Suppressor macrophage treated with lipopolysaccharide for 1 hour (primary cell): ENCODE measurements at regions not wholly inside any gene's neighbourhood (a gene's known extent, or its start where the extent isn't known, plus 50 kb on each side); places are given as distances from the start of the nearest gene placed in this dataset.

ENCODE experiments used
- DNase-seq, 3 donors: peaks; one replicate each; pipeline ENCODE4 v3.0.0-alpha.2; 2020 to 2022

GRCh38 chr4:132910229-132910748 is 238.8 kb upstream of the PCDH10 start:
- DNase-seq = no peak

- DNase-seq = no peak
These were observed 231.0 kb upstream of the PCDH10 start for GRCh38 chr4:132918096-132918495.

GRCh38 chr4:132923516-132923915 is 225.6 kb upstream of the PCDH10 start:
- DNase-seq = no peak

DNA sequence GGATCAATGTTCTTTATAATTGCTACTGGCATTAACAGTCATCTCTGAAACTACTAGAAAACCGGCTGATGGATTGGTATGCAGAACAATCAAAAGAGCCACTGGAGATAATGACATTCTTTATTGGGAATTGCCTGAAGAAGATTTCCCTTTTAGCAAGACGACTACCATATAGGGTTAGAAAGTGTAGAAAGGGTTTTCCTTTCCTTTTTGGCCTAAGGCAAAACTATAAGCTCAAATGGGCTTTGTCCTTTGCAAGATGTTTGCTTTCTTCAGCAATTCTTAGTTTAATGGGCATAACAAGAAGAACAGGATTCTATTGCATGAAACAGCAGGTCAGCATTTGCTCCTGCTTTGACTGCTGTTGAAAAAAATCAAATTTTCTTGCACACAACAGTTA is 214.2 kb upstream of the PCDH10 start:
- DNase-seq = no peak

GRCh38 chr4:132955146-132955545 is 193.9 kb upstream of the PCDH10 start:
- DNase-seq = no peak

DNA sequence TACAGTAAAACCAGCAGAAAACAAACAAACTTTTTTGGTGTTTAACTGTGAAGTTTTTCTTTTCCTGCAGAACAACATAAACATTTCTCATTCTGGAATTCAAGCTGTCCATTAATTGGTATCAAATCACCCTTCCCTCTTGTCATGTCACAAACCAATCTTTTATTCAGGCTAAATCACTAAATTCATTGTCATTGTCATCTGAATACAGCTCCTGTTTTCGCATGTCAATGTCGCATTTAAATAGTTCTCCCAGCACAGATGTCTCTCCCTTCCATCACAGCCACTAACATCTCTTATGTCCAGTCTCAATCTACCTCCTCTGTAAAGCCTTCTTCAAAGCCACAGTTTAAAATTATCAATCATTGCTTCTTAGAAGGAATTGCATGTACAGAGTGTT is 192.1 kb upstream of the PCDH10 start:
- no peak for DNase-seq

DNA sequence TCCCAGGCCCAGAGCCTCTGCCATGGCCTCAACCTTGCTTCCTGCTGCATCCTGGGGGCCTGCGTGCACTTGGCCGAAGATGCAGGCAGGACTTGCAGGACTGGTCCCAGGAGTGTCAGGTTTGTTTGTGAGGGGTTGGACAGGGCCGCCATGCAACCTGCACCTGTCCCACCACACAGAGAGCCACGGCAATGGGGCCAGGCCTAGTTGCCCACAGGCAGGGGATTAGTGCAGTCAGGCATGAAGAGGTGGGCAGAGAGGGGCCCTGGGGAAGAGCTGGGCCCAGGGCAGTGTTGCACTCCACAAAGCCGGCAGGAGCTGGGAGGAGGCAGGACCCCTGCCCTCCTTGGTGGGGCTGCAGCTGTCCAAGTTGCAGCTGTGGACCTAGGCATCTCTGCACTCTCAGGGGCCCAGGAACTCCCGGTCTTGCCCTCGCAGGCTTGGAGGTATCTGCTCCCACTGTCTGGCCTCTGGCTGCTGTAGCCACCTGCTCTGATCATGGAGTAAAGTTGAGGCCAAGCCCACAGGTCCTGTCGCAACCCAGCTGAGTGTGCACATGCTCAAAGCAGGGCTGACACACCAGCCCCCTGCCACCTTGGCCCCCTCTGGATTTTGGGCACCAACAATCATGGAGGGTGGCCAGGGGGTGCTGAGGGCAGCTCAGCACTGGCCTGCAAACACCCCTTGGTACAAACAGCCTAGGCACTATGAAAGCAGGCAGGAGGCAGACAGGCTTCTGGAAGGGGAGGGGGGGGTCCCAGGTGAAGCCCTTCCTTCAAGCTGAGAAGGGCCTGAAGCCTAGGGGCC is 190.4 kb upstream of the PCDH10 start:
- DNase-seq = no peak

DNA sequence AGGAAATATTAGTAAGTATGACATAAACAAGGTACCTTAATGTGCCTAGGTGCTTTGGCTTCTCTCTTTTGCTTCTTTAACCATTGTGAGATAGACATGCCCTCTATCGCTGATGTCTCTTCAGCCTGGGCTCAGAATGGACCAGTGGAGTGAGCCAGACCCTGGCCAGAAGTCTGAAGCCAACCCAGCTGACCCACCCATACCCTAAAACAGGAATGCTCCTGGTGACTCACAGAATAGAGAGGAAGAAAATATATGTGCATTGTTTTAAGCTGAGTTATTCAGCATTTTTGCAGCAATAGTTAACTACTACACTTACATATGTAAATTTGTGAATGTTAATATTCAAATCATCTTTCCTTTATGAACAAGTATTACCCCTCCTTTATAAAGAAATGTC is 167.5 kb upstream of the PCDH10 start:
- no peak for DNase-seq

DNA sequence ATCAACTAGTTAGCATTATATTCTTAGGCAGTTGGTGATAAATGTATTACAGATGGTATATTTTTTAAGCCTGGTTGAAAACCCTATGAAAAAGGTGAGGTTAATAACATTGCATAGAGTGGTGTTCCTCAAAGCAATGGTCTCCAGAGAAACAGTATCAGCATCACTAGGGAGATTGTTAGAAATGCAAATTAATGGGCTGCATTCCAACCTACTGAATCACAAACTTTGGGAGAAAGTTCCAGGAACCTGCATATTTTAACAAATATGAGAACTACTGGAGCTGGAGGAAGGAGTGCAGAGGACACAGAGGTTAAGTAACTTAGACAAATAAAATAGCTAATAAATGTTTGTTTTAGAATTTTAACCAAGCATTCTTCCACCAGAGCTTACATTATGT is 166.9 kb upstream of the PCDH10 start:
- DNase-seq = no peak

GRCh38 chr4:132991111-132991510 is 158.0 kb upstream of the PCDH10 start:
- no peak for DNase-seq

DNA sequence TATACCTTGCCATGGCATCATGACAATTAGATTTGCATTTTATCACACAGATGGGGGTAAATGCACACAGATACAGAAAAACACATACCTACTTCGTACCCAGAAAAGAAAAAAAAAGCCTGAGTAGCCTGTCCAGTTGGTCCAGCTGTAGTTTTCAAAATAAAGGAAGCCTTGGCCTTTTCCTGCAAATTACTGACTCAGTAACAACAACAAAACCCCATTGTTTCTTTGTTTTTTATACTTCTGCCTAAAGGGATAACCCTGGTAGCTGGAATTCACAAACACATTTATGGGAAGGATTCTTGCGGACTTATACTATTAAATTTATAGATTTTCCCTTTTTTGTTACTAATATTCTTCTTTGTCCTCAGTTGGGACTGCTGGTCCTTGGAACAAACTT is 156.4 kb upstream of the PCDH10 start:
- DNase-seq = no peak

GRCh38 chr4:132998585-132999230 is 150.4 kb upstream of the PCDH10 start:
- no peak for DNase-seq

DNA sequence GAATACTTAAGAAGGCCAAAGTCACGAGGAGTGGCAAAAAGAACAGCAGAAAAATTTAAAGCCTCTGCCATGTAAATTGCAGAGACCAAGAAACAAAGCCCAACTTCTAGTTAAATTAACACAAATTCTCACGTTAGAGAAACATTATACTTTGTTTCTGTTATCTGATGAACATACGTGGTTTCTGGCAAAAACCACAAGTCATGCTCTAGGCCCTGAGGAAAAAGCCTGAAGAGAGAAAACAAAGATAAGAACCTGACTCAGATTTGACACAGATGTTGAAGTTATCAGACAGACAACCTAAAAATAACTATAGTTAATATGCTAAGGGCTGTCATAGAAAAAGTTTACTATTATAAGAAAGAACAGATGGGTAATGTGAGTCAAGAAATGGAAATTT is 149.1 kb upstream of the PCDH10 start:
- no peak for DNase-seq

GRCh38 chr4:133003169-133003568 is 145.9 kb upstream of the PCDH10 start:
- no peak for DNase-seq

DNA sequence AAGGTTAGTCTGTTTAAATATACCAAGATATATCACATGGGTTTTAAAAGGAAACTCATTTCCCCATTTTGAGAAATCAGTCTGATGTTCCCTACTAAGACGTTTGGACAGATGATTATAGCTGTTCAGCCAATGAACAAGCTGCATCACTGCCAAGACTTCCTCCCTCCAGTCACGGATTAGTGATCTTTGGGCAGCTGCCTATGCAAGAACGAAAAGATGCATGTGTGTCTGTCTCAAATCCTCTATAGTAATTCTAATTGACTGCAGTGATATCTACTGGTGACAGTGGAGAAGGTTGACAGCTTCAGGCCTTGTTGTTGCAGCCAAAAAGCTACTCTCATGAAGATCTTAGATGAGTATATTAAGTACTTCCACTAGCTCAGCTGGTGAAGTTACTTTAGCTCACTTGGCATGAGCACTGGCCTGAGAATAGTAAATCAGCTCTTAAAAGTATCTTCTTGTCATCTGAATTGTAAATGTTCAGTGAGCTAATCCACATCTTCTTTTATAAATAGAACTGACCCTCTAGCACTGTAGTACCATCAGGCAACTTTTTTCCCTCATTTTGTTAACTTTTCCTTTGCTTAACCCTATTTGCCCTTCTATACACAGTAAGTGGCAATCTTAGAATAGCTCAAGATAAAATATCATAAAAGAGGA is 134.5 kb upstream of the PCDH10 start:
- DNase-seq = no peak

- no peak for DNase-seq
These were observed 103.8 kb upstream of the PCDH10 start for GRCh38 chr4:133045288-133045687.

GRCh38 chr4:133046156-133046555 is 102.9 kb upstream of the PCDH10 start:
- DNase-seq = no peak

DNA sequence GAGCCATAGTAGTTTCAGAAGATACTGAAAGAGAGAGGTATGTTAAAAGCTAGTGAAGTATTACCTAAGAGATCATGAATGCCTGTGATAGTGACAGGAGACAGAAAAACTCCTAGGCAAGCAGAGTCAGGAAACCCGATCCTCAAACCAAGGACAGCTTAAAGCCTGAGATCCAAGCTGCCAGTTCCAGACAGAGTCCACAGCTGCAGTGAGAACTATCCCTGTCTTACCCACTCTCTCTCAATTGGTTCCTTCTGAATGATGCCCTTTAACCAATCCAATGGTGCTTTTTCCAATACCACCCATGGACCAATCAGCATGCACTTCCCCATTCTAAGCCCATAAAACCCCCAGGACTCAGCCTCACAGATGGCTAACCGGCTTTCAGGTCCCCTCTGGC is 90.4 kb upstream of the PCDH10 start:
- no peak for DNase-seq

DNA sequence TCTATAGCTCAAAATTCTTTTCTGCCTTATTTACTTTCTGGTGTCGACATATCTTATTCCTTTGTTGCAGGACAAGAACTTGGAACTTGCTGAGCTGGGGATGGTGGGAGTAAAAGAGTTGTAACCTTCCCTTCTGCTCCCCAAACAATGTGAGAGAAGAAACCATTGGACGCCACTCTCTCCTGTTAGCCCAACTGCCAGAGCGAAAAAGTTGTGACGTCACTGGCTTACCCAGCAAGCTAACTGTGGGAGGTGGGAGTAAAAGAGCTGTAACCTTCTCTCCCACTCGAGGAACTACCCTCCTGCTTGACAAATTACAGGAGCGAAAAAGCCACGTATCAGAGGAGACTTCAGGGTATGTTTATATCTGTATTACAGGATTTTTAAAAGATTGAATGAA is 90.0 kb upstream of the PCDH10 start:
- no peak for DNase-seq

GRCh38 chr4:133062851-133063250 is 86.2 kb upstream of the PCDH10 start:
- no peak for DNase-seq

DNA sequence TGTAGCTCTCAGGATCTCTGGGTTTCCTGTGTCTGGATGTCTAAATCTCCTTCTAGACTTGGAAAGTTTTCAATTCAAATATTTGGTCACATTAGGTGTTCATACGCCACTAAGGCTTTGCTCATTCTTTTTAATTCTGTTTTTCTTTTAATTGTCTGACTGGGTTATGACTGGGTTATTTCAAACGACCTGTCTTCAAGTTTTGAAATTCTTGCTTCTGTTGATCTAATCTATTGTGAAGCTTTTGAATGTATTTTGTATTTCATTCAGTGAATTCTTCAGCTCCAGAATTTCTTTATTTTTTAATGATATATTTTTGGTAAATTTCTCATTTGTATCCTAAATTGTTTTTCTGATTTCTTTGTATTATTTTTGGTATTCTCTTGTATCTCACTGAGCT is 81.0 kb upstream of the PCDH10 start:
- no peak for DNase-seq

GRCh38 chr4:133081246-133081645 is 67.8 kb upstream of the PCDH10 start:
- DNase-seq = no peak

- no peak for DNase-seq
These were observed 64.7 kb upstream of the PCDH10 start for GRCh38 chr4:133084421-133084820.

GRCh38 chr4:133095591-133095990 is 53.5 kb upstream of the PCDH10 start:
- DNase-seq = no peak
